NCI-H187 (cell line): ENCODE measurements at regions not wholly inside any gene's neighbourhood (a gene's known extent, or its start where the extent isn't known, plus 50 kb on each side); places are given as distances from the start of the nearest gene placed in this dataset.
"Not testable (repeated sequence)": the region's sequence is repeated elsewhere in the genome, so short reads cannot be mapped to it uniquely, and the experiment has no call there.

ENCODE experiments used
- DNase-seq, 2 experiments: peaks; one replicate each; lab custom pipeline; 2025; lab: John Stamatoyannopoulos, UW

DNA sequence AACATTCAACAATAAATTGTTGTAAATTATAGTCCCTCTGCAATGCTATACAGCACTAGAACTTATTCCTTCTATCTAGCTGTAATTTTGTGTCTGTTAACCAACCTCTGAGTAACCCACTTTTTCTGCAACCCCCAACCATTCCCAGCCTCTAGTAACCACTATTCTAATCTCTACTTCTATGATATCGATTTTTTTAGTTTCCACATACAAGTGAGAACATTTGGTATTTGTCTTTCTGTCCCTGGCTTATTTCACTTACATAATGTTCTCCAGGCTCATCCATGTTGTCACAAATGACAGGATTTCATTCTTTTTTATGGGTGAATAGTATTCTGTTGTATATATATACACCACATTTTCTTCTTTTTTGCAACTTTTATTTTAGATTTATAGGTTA is 147.6 kb downstream of the MAIP1 start:
- no peak for DNase-seq

DNA sequence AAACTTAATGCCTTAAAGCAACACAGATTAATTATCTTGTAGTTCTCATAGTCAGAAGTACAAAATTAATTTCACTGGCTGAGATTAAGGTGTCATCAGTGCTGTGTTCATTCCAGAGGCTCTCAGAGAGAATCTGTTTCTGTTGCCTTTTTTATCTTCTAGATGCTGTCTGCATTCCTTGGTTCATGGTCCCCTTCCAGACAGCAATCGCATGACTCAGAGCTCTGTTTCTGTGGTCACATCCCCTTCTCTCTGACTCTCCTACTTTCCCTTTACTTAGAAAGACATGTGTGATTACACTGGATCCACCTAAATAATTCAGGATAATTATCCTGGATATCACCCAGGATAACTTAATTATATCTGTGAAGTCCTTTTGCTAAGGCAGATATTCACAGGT is 148.6 kb downstream of the MAIP1 start:
- no peak for DNase-seq

DNA sequence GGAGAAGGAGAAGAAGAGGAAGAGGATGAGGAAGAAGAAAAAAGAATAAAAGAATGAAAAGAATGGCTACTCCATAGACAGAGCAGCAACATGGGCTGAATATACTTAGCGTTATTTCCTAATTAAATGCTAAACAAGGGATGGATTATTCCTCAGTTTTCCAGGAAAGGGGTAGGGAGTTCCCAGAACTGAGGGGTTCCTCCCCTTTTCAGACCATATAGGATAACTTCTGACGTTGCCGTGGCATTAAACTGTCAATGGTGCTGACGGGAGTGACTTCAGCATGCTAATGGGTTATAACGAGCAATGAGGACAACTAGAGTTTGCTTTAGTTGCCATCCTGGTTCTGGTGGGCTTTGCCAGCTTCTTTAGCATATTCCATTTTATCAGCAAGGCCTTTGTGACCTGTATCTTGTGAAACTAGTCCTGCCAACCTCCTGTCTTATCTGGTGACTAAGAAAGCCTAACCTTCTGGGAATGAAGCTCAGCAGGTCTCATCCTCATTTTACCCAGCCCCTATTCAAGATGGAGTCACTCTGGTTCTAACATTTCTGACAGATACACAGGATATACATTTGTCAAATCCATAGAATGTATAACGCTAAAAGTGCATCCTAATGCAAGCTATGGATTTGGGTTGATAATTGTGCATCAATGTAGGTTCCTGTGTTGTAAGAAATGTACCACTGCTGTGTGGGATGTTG is 152.3 kb downstream of the MAIP1 start:
- no peak for DNase-seq

DNA sequence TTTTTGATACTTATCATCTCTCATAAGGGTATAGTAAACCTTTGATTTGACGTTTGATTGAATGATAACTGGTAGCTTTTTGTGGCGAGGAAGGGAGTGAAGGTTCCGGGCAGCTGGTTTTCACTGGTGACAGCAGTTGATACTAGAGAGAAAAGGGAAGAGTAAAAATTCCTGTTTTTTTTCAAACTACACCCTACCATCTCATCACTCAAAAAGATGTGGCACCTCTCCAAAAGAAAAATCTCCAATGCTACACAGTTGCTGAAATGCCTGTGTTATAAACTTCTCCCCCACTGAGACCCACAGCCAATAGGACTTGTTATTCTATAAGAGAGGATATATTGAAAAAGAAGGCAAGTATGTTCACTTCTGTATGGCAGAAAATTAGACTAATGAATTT is 154.0 kb downstream of the MAIP1 start:
- DNase-seq, result no peak

DNA sequence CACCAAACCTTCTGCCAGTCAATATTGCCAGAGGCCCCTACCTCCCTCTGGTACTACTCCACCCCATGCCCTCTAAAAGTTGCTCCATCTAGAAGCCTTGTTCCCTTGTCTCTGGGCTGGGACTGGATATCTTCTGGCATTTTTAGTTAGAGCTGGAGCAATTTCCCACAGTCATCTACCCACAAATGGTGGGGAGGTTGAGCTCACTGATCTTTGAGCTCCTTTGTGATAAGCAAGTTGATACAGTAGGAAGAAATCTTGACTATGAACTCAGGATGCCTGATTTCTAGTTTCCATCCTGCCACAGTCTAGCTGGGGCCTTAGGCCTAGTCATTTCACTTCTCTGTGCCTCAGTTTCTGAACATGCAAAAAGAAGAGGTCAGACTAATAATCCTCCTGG is 155.0 kb downstream of the MAIP1 start:
- no peak for DNase-seq

DNA sequence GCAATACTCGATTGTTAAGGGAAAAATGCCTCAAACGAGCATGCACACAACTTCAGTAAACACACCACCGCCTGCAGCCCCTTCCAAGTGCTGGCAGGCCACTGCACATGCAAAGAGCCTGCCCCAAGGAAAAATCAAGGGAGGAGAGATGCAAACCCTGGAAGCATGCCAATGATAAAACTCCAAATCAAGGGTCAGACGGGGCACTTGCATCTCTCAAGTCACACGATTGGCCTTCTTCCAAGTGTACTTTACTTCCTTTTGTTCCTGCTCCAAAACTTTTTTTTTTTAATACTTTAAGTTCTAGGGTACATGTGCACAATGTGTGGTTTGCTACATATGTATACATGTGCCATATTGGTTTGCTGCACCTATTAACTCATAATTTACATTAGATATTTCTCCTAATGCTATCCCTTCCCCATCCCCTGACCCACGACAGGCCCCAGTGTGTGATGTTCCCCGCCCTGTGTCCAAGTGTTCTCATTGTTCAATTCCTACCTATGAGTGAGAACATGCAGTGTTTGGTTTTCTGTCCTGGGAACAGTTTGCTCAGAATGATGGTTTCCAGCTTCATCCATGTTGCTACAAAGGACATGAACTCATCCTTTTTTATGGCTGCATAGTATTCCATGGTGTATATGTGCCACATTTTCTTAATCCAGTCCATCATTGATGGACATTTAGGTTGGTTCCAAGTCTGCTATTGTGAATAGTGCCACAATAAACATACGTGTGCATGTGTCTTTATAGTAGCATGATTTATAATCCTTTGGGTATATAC is 157.8 kb downstream of the MAIP1 start:
- DNase-seq, result not testable (repeated sequence)

DNA sequence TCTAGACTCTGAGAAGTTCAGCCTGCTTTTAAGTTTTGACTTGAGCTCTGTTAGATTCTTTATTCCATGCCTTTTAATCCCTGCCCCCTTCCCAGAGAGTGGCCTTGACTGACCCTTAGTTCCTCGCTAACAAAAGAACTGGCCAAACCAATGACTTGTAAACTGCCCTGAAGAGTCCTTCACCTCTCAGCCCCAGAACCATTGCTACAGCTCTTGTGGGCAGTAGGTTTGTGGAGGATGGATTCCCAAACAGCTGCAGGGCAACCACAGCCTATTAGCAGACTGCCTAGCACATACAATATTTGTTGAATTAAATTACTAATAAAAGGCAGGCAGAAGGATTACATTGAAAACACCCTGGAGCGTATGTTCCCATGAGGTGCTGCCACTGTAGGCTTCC is 163.9 kb downstream of the MAIP1 start:
- DNase-seq, result no peak

DNA sequence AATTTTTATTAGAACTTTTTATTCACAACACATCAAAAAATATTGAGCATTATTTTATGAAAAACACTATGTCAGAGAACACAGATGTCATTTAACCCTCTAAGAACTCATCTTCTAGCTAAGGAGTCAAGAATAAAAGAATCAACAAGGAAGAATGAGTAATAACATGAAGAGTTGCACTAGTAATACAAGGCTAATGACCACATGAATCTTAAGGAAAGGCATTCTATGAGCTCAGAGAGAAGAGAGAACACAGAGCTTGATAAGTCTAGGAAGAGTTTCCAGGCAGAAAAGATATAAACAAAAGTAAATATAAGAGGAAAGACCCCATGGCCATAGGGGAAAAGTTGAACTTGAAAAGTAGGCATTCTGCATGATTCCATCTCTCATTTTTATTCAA is 166.5 kb downstream of the MAIP1 start:
- no peak for DNase-seq

DNA sequence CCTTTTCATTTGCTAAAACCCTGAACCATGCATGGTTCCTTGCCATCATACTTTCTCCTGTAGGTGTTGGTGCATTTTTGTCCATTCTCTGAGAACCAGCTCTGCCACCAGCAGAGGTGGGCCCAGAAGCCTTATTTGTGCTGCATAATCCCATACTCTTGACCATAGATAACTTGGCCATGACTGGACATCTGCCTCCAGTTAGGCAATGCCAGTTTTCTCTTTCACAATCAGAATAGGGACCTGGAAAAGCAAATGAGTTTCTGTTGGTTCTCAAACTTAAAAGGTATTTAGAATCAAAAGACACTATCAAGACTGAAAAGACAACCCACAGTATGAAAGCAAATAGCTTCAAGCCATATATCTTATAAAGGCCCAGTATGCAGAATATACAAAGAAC is 167.3 kb downstream of the MAIP1 start:
- no peak for DNase-seq

DNA sequence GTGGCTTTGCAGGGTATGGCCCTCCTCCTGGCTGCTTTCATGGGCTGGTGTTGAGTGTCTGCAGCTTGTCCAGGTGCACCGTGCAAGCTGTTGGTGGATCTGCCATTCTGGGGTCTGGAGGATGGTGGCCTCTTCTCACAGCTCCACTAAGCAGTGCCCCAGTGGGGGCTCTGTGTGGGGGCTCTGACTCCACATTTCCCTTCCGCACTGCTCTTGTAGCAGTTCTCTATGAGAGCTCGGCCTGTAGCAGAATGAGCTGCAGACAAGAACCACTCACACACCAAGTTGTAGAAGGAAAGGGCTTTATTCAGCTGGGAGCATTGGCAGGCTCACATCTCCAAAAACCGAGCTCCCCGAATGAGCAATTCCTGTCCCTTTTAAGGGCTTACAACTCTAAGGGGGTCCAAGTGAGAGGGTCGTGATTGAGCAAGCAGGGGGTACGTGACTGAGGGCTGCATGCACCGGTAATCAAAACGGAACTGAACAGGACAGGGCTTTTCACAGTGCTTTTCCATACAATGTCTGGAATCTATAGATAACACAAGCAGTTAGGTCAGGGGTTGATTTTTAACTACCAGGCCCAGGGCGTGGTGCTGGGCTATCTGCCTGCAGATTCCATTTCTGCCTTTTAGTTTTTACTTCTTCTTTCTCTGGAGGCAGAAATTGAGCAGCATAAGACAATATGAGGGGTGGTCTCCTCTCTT is 169.4 kb downstream of the MAIP1 start:
- not testable (repeated sequence) for DNase-seq

DNA sequence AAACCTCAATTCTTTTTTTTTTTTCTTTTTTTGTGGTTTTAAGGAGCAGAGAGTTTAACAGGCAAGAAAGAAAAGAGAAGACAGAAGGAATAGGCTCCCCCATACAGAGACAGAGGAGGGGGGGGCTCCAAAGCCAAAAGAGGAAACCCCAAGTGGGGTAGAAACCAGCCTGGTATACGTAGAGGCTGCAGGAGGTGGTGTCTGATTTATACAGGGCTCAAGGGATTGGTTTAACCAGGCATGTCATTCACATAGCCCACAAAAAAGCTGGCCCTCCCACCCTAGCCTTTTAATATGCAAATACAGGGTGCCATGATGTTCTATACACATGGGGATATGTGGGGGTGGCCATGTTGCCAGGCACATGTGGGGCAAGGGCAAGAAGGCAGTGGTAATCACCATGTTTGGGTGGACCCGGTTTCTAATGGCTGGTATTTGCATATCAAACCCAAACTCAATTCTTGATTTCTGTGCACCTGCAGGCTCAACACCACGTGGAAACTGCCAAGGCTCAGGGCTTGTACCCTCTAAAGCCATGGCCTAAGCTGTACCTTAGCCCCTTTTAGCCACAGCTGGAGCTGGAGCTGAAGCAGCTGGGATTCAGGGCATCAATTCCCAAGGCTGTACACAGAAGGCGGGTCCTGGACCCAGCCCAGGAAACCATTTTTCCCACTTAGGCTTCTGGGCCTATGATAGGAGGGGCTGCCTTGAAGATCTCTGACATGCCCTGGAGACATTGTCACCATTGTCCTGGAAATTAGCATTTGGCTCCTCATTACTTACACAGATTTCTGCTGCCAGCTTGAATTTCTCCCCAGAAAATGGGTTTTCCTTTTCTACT is 170.3 kb downstream of the MAIP1 start:
- no peak for DNase-seq

DNA sequence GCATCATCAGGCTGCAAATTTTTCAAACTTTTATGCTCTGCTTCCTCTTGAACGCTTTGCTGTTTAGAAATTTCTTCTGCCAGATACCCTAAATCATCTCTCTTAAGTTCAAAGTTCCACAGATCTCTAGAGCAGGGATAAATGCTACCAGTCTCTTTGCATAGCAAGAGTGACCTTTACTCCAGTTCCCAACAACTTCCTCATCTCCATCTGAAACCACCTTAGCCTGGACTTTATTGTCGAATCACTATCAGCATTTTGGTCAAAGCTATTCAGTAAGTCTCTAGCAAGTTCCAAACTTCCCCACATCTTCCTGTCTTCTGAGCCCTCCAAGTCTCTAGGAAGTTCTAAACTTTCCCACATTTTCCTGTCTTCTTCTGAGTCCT is 170.9 kb downstream of the MAIP1 start:
- not testable (repeated sequence) for DNase-seq

DNA sequence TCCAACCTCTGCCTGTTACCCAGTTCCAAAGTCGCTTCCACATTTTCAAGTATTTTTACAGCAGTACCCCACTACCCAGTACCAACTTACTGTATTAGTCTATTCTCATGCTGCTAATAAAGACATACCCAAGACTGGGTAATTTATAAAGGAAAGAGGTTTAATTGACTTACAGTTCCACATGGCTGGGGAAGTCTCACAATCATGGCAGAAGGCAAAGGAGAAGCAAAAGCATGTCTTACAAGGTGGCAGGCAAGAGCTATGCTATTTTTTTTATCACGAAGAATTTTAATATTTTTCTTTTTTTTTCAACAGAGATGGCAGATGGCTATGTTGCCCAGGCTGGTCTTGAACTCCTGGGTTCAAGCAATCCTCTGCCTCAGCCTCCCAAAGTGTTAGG is 171.3 kb downstream of the MAIP1 start:
- not testable (repeated sequence) for DNase-seq

DNA sequence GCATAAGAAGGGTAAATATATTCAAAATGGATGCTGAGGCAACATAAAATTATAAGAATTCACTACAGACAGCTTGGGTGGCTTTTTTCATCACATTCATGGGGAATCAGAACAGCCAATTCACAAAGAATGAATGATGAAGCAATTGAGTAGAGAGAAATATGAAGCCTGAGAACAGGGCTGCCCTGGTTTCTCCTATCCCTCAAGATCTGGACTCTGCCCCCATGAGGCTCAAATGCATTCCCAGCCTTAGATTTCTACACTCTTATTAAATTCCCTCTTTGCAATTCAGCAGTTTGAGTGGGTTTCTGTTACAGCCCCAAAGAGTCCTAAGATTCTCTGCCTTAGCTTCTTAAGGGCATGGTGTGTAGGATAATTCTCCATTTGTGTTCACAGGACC is 172.5 kb downstream of the MAIP1 start:
- DNase-seq, result no peak

DNA sequence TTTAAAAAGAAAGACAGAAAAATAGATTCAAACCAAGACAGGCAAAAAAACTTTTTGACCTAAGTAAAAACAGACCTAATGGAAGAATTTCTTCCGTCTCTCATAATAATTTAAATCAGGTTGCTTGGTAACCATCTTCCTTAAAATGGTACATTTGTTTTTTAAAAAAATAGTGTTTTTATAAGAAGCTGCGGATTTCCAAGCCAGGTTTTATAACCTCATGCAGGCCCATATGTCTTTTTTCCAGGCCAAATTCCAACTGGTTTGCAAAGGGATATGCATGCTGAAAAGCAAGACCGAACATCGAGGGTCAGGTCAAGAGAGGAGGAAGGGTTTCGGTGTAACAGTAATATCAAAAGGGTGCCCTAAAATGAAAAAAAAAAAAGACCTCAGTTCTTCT is 172.9 kb downstream of the MAIP1 start:
- no peak for DNase-seq

DNA sequence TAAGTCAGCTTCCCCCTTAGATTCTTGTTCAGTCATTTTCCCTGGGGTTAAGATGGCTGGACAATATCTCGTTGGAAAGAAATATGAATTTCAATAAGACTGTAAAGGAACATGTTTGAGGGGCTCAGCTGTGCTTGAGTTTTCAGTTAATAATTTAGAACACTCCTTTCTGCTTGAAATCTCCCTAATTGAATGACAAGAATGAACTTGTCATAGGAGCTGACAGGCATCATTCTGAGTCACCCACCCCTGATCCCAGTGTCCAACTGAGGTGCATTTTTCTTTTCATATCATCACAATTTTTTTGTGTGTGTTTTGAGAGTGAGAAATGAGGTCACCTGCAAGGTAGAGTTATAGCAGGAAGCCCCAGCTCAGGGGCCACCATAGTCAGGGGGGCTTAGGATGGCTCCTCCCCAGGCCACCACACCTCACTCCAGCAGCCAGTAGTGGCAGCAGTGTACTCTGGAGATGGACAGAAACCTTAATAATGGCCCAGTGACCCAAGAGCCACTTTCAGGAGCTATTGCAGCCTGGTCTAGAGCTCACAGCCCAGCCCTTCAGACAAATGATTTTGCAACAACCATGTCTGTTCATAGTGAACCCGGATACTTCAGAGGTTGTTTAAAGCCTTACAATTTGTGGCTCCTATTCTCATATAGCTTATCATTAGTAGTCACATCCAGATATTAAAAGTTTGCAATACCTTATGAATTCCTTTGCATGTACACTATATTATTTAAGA is 174.5 kb downstream of the MAIP1 start:
- no peak for DNase-seq

DNA sequence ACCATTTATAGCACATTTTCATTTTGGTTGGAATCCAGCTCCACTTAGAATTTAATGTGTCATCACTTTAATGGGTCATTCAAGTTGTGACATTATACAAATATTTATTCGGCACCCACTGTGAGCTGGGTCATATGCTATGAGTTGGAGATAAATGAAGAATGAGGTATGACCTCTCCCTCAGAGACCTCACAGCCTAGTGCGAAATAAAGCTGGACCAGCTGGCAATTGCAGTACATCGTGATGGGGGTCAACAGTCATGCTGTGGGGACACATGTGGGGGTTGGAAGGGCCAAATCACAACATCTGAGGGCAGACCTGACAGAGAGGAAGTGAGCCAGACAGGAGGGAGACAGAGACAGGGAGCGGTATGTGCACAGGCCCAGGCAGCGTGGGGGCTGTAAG is 175.4 kb downstream of the MAIP1 start:
- DNase-seq, result no peak

DNA sequence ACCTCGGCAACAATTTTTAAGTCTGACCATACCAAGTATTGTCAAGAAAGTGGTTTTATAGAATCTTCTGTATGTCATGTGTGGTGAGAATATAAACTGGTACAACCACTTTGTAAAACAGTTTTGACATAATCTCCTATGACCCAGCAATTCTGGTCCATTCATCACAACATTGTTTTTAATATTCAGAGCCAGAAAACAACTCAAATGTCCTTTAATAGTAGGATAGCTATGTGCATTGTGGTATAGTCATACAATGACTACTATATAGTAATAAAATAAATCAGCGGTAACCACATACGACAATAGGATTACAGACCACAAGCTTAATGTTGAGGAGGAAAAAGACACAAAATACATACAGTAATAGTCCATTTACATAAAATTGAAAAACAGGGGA is 175.2 kb upstream of the SPATS2L start:
- no peak for DNase-seq

DNA sequence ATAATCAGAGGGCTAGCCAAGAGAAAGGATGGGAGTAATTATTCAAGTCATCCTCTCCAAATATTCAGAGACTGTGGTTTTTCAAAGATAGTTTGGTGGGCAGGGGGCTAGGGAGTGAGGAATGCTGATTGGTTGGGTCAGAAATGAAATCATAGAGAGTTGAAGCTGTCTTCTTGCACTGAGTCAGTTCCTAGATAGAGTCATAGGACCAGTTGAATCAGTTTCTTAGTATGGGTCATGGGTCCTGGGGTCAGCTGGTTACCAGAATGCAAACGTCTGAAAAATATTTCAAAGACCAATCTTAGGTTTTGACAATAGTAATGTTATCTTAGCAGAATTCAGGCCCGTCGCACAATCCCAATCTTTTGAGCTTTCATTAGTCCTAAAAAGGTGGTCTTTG is 171.4 kb upstream of the SPATS2L start:
- no peak for DNase-seq

DNA sequence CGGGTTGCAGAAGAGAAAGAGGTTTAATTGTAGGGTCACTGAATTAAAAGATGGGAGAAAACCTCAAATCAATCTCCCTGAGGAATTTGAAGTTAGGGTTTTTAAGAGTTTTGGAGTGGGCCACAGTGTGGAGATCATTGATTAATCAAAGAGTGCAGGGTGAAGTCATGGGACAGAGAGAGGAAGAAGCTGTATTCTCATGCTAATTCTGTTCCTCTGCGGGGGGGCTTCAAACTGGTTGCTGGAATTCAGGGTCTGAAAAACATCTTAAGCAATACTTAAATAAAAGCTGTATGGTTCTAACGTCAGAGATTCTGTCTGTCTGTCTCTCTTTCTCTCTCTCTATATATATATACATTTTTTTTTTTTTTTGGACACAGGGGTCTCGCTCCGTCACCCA is 169.8 kb upstream of the SPATS2L start:
- no peak for DNase-seq

DNA sequence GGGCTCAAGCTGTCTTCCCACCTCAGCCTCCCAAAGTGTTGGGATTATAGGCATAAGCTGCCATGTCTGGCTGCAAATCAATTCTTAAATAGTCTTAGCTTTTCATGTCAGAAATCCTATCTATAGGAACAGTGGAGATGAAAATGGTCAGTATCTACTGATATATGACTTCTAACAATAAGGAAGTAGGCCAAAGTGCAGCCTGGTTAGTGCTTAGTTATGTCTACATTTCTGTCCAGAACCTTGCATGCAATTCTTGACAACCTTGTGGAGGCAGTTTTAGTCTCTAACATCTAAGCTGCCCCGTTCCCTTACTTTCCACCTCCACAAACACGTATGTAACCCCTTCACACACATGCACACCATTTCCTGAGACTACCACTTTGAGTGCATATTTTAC is 169.2 kb upstream of the SPATS2L start:
- no peak for DNase-seq

DNA sequence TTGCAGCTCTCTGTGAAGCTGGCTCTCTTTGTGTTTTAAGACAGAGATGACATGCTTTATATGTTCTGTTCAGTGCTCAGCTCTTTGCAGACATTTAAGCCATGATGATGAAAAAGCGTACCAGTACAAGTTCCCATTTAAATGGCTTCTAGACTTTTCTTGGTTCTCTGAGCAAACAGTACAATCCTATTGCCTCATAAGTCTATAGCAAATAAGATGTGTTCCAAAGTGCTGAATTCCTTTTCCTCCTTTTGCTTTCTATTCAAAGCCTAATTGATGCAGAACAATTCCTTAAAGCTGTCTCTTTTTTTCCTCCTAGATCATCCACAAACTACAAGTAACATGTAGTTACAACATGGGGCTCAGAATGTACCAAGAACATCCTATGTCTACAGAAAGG is 168.8 kb upstream of the SPATS2L start:
- no peak for DNase-seq
